Naive B cell (primary cell): ENCODE measurements at regions not wholly inside any gene's neighbourhood (a gene's known extent, or its start where the extent isn't known, plus 50 kb on each side); places are given as distances from the start of the nearest gene placed in this dataset.

Experiments used
- ATAC-seq, 2 donors: fragments of 150-1000 bp; cut with Tn5 transposase; 2 replicates each; pipeline ENCODE4 v1.10.0; 2021; ENCODE audit warnings: low read depth in 2 of 2, mild to moderate bottlenecking in 2 of 2, moderate library complexity in 2 of 2
- DNase-seq: peaks from one replicate; pipeline ENCODE4 v3.0.0; 2022
- H3K27ac Mint-ChIP-seq, 6 donors: one replicate each; pipeline ENCODE4 v1.8.0; 2020 to 2022; ENCODE audit warnings: mild to moderate bottlenecking in 6 of 6, mixed read lengths in 6 of 6, moderate library complexity in 5 of 6, inconsistent platforms in 2 of 6
- H3K27me3 Mint-ChIP-seq, 3 donors: one replicate each; pipeline ENCODE4 v1.8.0; 2021 to 2022; ENCODE audit warnings: mixed read lengths in 3 of 3, mild to moderate bottlenecking in 1 of 3
- H3K36me3 Mint-ChIP-seq, 2 donors: one replicate each; pipeline ENCODE4 v1.8.0; 2020 to 2022; ENCODE audit warnings: mixed read lengths in 2 of 2, inconsistent platforms in 1 of 2, mild to moderate bottlenecking in 1 of 2
- H3K4me1 Mint-ChIP-seq, 3 donors: one replicate each; pipeline ENCODE4 v1.8.0; 2020 to 2022; ENCODE audit warnings: mixed read lengths in 3 of 3, inconsistent platforms in 1 of 3, mild to moderate bottlenecking in 1 of 3, moderate library complexity in 1 of 3
- H3K4me3 Mint-ChIP-seq, 8 donors: one replicate each; pipeline ENCODE4 v1.8.0; 2020 to 2022; ENCODE audit warnings: mild to moderate bottlenecking in 8 of 8, mixed read lengths in 8 of 8, moderate library complexity in 8 of 8, inconsistent platforms in 2 of 8
- H3K9me3 Mint-ChIP-seq, 7 donors: one replicate each; pipeline ENCODE4 v1.8.0; 2020 to 2022; ENCODE audit warnings: mixed read lengths in 7 of 7, mild to moderate bottlenecking in 5 of 7, inconsistent platforms in 2 of 7, moderate library complexity in 1 of 7

GRCh38 chr3:147930232-147930807, 521.2 kb downstream of the ZIC1 start:
- Mint-ChIP-seq H3K4me1 (no peaks in the 10 kb centered on the region), H3K4me3 (no peak overlapping the region), H3K36me3 (no peaks in the 10 kb centered on the region), H3K9me3 (no peaks in the 10 kb centered on the region), H3K27me3 (no peaks in the 10 kb centered on the region), H3K27ac (no peak overlapping the region)
- no peak for ATAC-seq
- no peak for DNase-seq

GRCh38 chr3:147934451-147935180, 525.5 kb downstream of the ZIC1 start:
- DNase-seq (no peak), ATAC-seq (no peak)
- Mint-ChIP-seq H3K4me3 (no peak overlapping the region), H3K4me1 (no peaks in the 10 kb centered on the region), H3K36me3 (no peaks in the 10 kb centered on the region), H3K27me3 (no peaks in the 10 kb centered on the region), H3K9me3 (no peaks in the 10 kb centered on the region), H3K27ac (no peak overlapping the region)

- H3K27ac Mint-ChIP-seq = no peak overlapping the region
- DNase-seq (no peak), ATAC-seq (no peak)
- H3K27me3 Mint-ChIP-seq = no peaks in the 10 kb centered on the region
- no peak overlapping the region for H3K4me3 Mint-ChIP-seq
- H3K4me1 Mint-ChIP-seq = no peaks in the 10 kb centered on the region
- H3K9me3 Mint-ChIP-seq = no peaks in the 10 kb centered on the region
- H3K36me3 Mint-ChIP-seq = no peaks in the 10 kb centered on the region
Measured at GRCh38 chr3:147937341-147937740, 528.2 kb downstream of the ZIC1 start.

GRCh38 chr3:147937891-147938290, 528.7 kb downstream of the ZIC1 start:
- DNase-seq = no peak
- H3K27ac Mint-ChIP-seq = no peak overlapping the region
- H3K4me1 Mint-ChIP-seq = no peaks in the 10 kb centered on the region
- H3K9me3 Mint-ChIP-seq = no peaks in the 10 kb centered on the region
- ATAC-seq = no peak
- no peak overlapping the region for H3K4me3 Mint-ChIP-seq
- H3K36me3 Mint-ChIP-seq = no peaks in the 10 kb centered on the region
- H3K27me3 Mint-ChIP-seq = no peaks in the 10 kb centered on the region

GRCh38 chr3:147939425-147939824, 530.3 kb downstream of the ZIC1 start:
- no peak overlapping the region for H3K4me3 Mint-ChIP-seq

GRCh38 chr3:147939839-147940238, 530.7 kb downstream of the ZIC1 start:
- no peak for ATAC-seq
- Mint-ChIP-seq H3K27me3 (no peaks in the 10 kb centered on the region), H3K4me1 (no peaks in the 10 kb centered on the region), H3K4me3 (no peak overlapping the region), H3K27ac (no peak overlapping the region), H3K9me3 (peaks cover 0 to 2% (median 0%) of the 10 kb centered on the region in 7 donors), H3K36me3 (no peaks in the 10 kb centered on the region)
- DNase-seq = no peak

More at GRCh38 chr3:147939425-147939824, 530.3 kb downstream of the ZIC1 start:
- Mint-ChIP-seq H3K9me3 (peaks cover 0 to 2% (median 0%) of the 10 kb centered on the region in 7 donors), H3K27me3 (no peaks in the 10 kb centered on the region), H3K4me1 (no peaks in the 10 kb centered on the region), H3K27ac (no peak overlapping the region), H3K36me3 (no peaks in the 10 kb centered on the region)
- DNase-seq = no peak
- ATAC-seq = no peak

GRCh38 chr3:147940405-147941193, 531.4 kb downstream of the ZIC1 start:
- H3K36me3 Mint-ChIP-seq = no peaks in the 10 kb centered on the region
- DNase-seq (no peak), ATAC-seq (no peak)
- H3K27me3 Mint-ChIP-seq = no peaks in the 10 kb centered on the region
- H3K4me1 Mint-ChIP-seq = no peaks in the 10 kb centered on the region
- H3K4me3 Mint-ChIP-seq = no peak overlapping the region
- no peak overlapping the region for H3K27ac Mint-ChIP-seq
- peaks cover 0 to 2% (median 0%) of the 10 kb centered on the region in 7 donors for H3K9me3 Mint-ChIP-seq

GRCh38 chr3:147941969-147942368, 532.8 kb downstream of the ZIC1 start:
- no peaks in the 10 kb centered on the region for H3K4me1 Mint-ChIP-seq
- H3K9me3 Mint-ChIP-seq = peaks cover 0 to 5% (median 0%) of the 10 kb centered on the region in 7 donors
- no peak for DNase-seq
- H3K36me3 Mint-ChIP-seq = no peaks in the 10 kb centered on the region
- H3K4me3 Mint-ChIP-seq = no peak overlapping the region
- ATAC-seq = no peak
- H3K27ac Mint-ChIP-seq = no peak overlapping the region
- no peaks in the 10 kb centered on the region for H3K27me3 Mint-ChIP-seq

- Mint-ChIP-seq H3K4me3 (no peak overlapping the region), H3K27ac (no peak overlapping the region), H3K4me1 (no peaks in the 10 kb centered on the region), H3K36me3 (no peaks in the 10 kb centered on the region), H3K9me3 (peaks cover 0 to 5% (median 0%) of the 10 kb centered on the region in 7 donors), H3K27me3 (no peaks in the 10 kb centered on the region)
- ATAC-seq (no peak), DNase-seq (no peak)
Measured at GRCh38 chr3:147943265-147943945, 534.2 kb downstream of the ZIC1 start.

GRCh38 chr3:147945968-147946519, 536.9 kb downstream of the ZIC1 start:
- DNase-seq (no peak), ATAC-seq (no peak)
- H3K9me3 Mint-ChIP-seq = peaks cover 0 to 5% (median 0%) of the 10 kb centered on the region in 7 donors
- H3K27me3 Mint-ChIP-seq = no peaks in the 10 kb centered on the region
- H3K36me3 Mint-ChIP-seq = no peaks in the 10 kb centered on the region
- H3K4me3 Mint-ChIP-seq = no peak overlapping the region
- H3K4me1 Mint-ChIP-seq = no peaks in the 10 kb centered on the region
- H3K27ac Mint-ChIP-seq = no peak overlapping the region

- ATAC-seq (no peak), DNase-seq (no peak)
- Mint-ChIP-seq H3K27me3 (no peaks in the 10 kb centered on the region), H3K4me1 (no peaks in the 10 kb centered on the region), H3K9me3 (peaks cover 0 to 7% (median 1%) of the 10 kb centered on the region in 7 donors), H3K4me3 (no peak overlapping the region), H3K27ac (no peak overlapping the region), H3K36me3 (no peaks in the 10 kb centered on the region)
Measured at GRCh38 chr3:147956615-147957014, 547.5 kb downstream of the ZIC1 start.

- H3K4me1 Mint-ChIP-seq = no peaks in the 10 kb centered on the region
- DNase-seq = no peak
- ATAC-seq = no peak
- H3K4me3 Mint-ChIP-seq = no peak overlapping the region
- H3K27me3 Mint-ChIP-seq = peaks cover 0 to under 1% (median 0%) of the 10 kb centered on the region in 3 donors
- H3K27ac Mint-ChIP-seq = no peak overlapping the region
- peaks cover 0 to 6% (median 2%) of the 10 kb centered on the region in 7 donors for H3K9me3 Mint-ChIP-seq
- H3K36me3 Mint-ChIP-seq = no peaks in the 10 kb centered on the region
Measured at GRCh38 chr3:147958754-147959153, 549.6 kb downstream of the ZIC1 start.

GRCh38 chr3:147960786-147961185, 551.6 kb downstream of the ZIC1 start:
- Mint-ChIP-seq H3K9me3 (peaks cover 0 to 9% (median 3%) of the 10 kb centered on the region in 7 donors), H3K27ac (no peak overlapping the region), H3K4me1 (no peaks in the 10 kb centered on the region), H3K4me3 (no peak overlapping the region), H3K27me3 (peaks cover 0 to 5% (median 0%) of the 10 kb centered on the region in 3 donors), H3K36me3 (no peaks in the 10 kb centered on the region)
- DNase-seq (no peak), ATAC-seq (no peak)
